MCF 10A (cell line): ENCODE measurements at regions not wholly inside any gene's neighbourhood (a gene's known extent, or its start where the extent isn't known, plus 50 kb on each side); places are given as distances from the start of the nearest gene placed in this dataset.

Experiments
- BruUV-seq: library from RNA; stranded (reverse); fragments of 400-500 nt; replicated peaks from 2 replicates; lab custom pipeline; 2021; lab: Mats Ljungman, UMichigan
- CTCF ChIA-PET: fragments of 300-600 bp; sonication (Branson Sonifier 250); formaldehyde crosslinking; extraction: SDS; loops from one replicate; lab custom pipeline; 2021; ENCODE audit warnings: antibody characterized with exemption, inconsistent platforms; lab: Yijun Ruan, JAX
- POLR2A ChIA-PET: fragments of 300-600, 350-650 bp; sonication (Branson Sonifier 250); formaldehyde crosslinking; extraction: SDS; loops from one replicate; lab custom pipeline; 2020; ENCODE audit warnings: antibody characterized with exemption, inconsistent platforms; lab: Yijun Ruan, JAX
- DNase-seq: peaks from one replicate; pipeline ENCODE4 v3.0.0-alpha.2; 2018; ENCODE audit not compliant: unreplicated experiment
- H3K27ac Mint-ChIP-seq: one replicate; pipeline ENCODE4 v1.8.0; 2022; ENCODE audit warnings: mild to moderate bottlenecking, low read depth, mixed read lengths; ENCODE audit not compliant: unreplicated experiment
- H3K27me3 Mint-ChIP-seq: one replicate; pipeline ENCODE4 v1.8.0; 2022; ENCODE audit warnings: mixed read lengths; ENCODE audit not compliant: insufficient read depth, unreplicated experiment
- H3K36me3 Mint-ChIP-seq: one replicate; pipeline ENCODE4 v1.8.0; 2022; ENCODE audit warnings: mild to moderate bottlenecking, moderate library complexity, mixed read lengths; ENCODE audit not compliant: insufficient read depth, unreplicated experiment
- H3K4me1 Mint-ChIP-seq: one replicate; pipeline ENCODE4 v1.8.0; 2022; ENCODE audit warnings: mixed read lengths; ENCODE audit not compliant: insufficient read depth, unreplicated experiment
- H3K4me3 Mint-ChIP-seq: one replicate; pipeline ENCODE4 v1.8.0; 2022; ENCODE audit warnings: mild to moderate bottlenecking, moderate library complexity, mixed read lengths; ENCODE audit not compliant: unreplicated experiment
- H3K9me3 Mint-ChIP-seq: one replicate; pipeline ENCODE4 v1.8.0; 2022; ENCODE audit warnings: mixed read lengths; ENCODE audit not compliant: unreplicated experiment
- CTCF ChIP-seq: fragments of 200-600 bp; IDR thresholded peaks from one replicate; pipeline ENCODE4 v1.8.0; 2022; ENCODE audit warnings: antibody characterized with exemption, mild to moderate bottlenecking; ENCODE audit not compliant: unreplicated experiment
- intact Hi-C: fragments of 100-400 bp; cut with micrococcal nuclease; formaldehyde crosslinking; loops from 2 replicates; pipeline ENCODE4 v1.14.1; 2022

GRCh38 chr2:137812517-137812916 lies 151.8 kb upstream of the HNMT start:
- BruUV-seq, result no TSS peak
- no peak overlapping the region for H3K27ac Mint-ChIP-seq
- POLR2A ChIA-PET, result no interaction called here
- no peak overlapping the region for H3K4me3 Mint-ChIP-seq
- no peaks in the 10 kb centered on the region for H3K4me1 Mint-ChIP-seq
- intact Hi-C loops, result no loop called here
- no peaks in the 10 kb centered on the region for H3K9me3 Mint-ChIP-seq
- DNase-seq, result no peak
- no peak for TF ChIP-seq CTCF
- CTCF ChIA-PET, result no interaction called here
- H3K27me3 Mint-ChIP-seq, result peaks cover 33% of the 10 kb centered on the region
- H3K36me3 Mint-ChIP-seq, result no peaks in the 10 kb centered on the region

GRCh38 chr2:137813176-137813575 lies 151.1 kb upstream of the HNMT start:
- no peaks in the 10 kb centered on the region for H3K36me3 Mint-ChIP-seq
- DNase-seq, result no peak
- H3K27me3 Mint-ChIP-seq, result peaks cover 39% of the 10 kb centered on the region
- ChIA-PET POLR2A (no interaction called here), CTCF (no interaction called here)
- TF ChIP-seq CTCF, result no peak
- intact Hi-C loops, result no loop called here
- no peak overlapping the region for H3K27ac Mint-ChIP-seq
- no TSS peak for BruUV-seq
- no peaks in the 10 kb centered on the region for H3K4me1 Mint-ChIP-seq
- H3K9me3 Mint-ChIP-seq, result no peaks in the 10 kb centered on the region
- no peak overlapping the region for H3K4me3 Mint-ChIP-seq

GRCh38 chr2:137817058-137817457 lies 147.2 kb upstream of the HNMT start:
- Mint-ChIP-seq H3K4me1 (peaks cover under 1% of the 10 kb centered on the region), H3K4me3 (no peak overlapping the region), H3K36me3 (no peaks in the 10 kb centered on the region), H3K27ac (no peak overlapping the region), H3K27me3 (peaks cover 20% of the 10 kb centered on the region), H3K9me3 (no peaks in the 10 kb centered on the region)
- intact Hi-C loops, result no loop called here
- ChIA-PET POLR2A (interaction anchor here (0.6 kb wide), 1 partner anchor 1411 kb away, joined by 6 read pairs; no protein-coding TSS in a partner anchor), CTCF (interaction anchor here (0.7 to 1.1 kb wide), 2 partner anchors 14 to 1394 kb away, joined by 4 read pairs; no protein-coding TSS in a partner anchor)
- no TSS peak for BruUV-seq
- DNase-seq, result no peak
- TF ChIP-seq CTCF, result no peak

GRCh38 chr2:137823196-137823595 lies 141.1 kb upstream of the HNMT start:
- BruUV-seq, result no TSS peak
- intact Hi-C loops, result no loop called here
- DNase-seq, result no peak
- no peak for TF ChIP-seq CTCF
- H3K27me3 Mint-ChIP-seq, result no peaks in the 10 kb centered on the region
- ChIA-PET CTCF (interaction anchor here (0.8 to 1.8 kb wide), 4 partner anchors 14 to 73 kb away, joined by 3 to 10 read pairs (median 4); no protein-coding TSS in a partner anchor), POLR2A (no interaction called here)
- H3K4me3 Mint-ChIP-seq, result no peak overlapping the region
- H3K36me3 Mint-ChIP-seq, result no peaks in the 10 kb centered on the region
- no peak overlapping the region for H3K27ac Mint-ChIP-seq
- peaks cover 5% of the 10 kb centered on the region for H3K4me1 Mint-ChIP-seq
- no peaks in the 10 kb centered on the region for H3K9me3 Mint-ChIP-seq
